K562 (cell line): ENCODE measurements at regions not wholly inside any gene's neighbourhood (a gene's known extent, or its start where the extent isn't known, plus 50 kb on each side); places are given as distances from the start of the nearest gene placed in this dataset.
"Not testable (repeated sequence)": the region's sequence is repeated elsewhere in the genome, so short reads cannot be mapped to it uniquely, and the experiment has no call there.

Experiments used
- ATAC-seq: fragments of 200-7000 bp; cut with Tn5 transposase; 3 replicates; pipeline ENCODE4 v1.9.1; 2020; ENCODE audit warnings: moderate library complexity
- BruUV-seq: library from RNA; stranded (reverse); fragments of 400-500 nt; replicated peaks from 2 replicates; lab custom pipeline; 2021; lab: Mats Ljungman, UMichigan
- CTCF ChIA-PET: fragments of 300-600 bp; formaldehyde crosslinking; extraction: SDS; loops from one replicate; lab custom pipeline; 2021; ENCODE audit warnings: low intra/inter-chr PET ratio; lab: Yijun Ruan, JAX
- POLR2A ChIA-PET: fragments of 300-600, 350-650 bp; sonication (Branson Sonifier 250); formaldehyde crosslinking; extraction: SDS; loops from one replicate; lab custom pipeline; 2021; ENCODE audit warnings: antibody characterized with exemption, inconsistent platforms; lab: Yijun Ruan, JAX
- DNase-seq, 4 experiments: peaks; one replicate each; pipeline versions ENCODE4 v3.0.0 to v3.0.0-alpha.2; 2011 to 2018; ENCODE audit warnings: low spot score in 3 of 4, mixed read lengths in 3 of 4; ENCODE audit errors: extremely low read depth in 1 of 4
- FAIRE-seq: peaks from 2 replicates; lab custom pipeline; 2011; peaks lifted over from hg19 to GRCh38; lab: Jason Lieb, UNC
- H2AFZ ChIP-seq: 2 replicates; pipeline ENCODE4 v1.6.0; 2011; ENCODE audit warnings: low read depth, low read length, control low read depth, inconsistent platforms
- H3K27ac ChIP-seq: fragments of 200-600 bp; 3 replicates; pipeline ENCODE4 v1.8.0; 2011; ENCODE audit warnings: low read depth, mild to moderate bottlenecking, control low read depth, inconsistent platforms, low read length, moderate library complexity, mixed read lengths; ENCODE audit errors: extremely low read depth
- H3K27me3 ChIP-seq, 2 experiments: fragments of 300-600 bp in 1 of 2; 2 replicates in 1 of 2; 3 replicates in 1 of 2; pipeline versions ENCODE4 v1.6.0 to v1.8.0; 2011; ENCODE audit warnings: inconsistent platforms in 2 of 2, low read length in 2 of 2, mild to moderate bottlenecking in 1 of 2, mixed read lengths in 1 of 2, moderate library complexity in 1 of 2; ENCODE audit not compliant: control insufficient read depth in 2 of 2, insufficient read depth in 2 of 2
- H3K36me3 ChIP-seq: fragments of 300-600 bp; 3 replicates; pipeline ENCODE4 v1.8.0; 2011; ENCODE audit warnings: mild to moderate bottlenecking, low read length, inconsistent platforms; ENCODE audit not compliant: control insufficient read depth, insufficient read depth
- H3K4me1 ChIP-seq, 2 experiments: fragments of 200-600 bp in 1 of 2; replicated peaks in 1 of 2; 2 replicates in 1 of 2; 3 replicates in 1 of 2; pipeline versions ENCODE4 v1.5.1 to v1.8.0; 2011; ENCODE audit warnings: inconsistent platforms in 2 of 2, low read length in 2 of 2, mild to moderate bottlenecking in 1 of 2, mixed read lengths in 1 of 2, moderate library complexity in 1 of 2; ENCODE audit not compliant: control insufficient read depth in 2 of 2, insufficient read depth in 2 of 2
- H3K4me2 ChIP-seq: 2 replicates; pipeline ENCODE4 v1.6.1; 2011; ENCODE audit warnings: low read length, control low read depth, inconsistent platforms, mixed read lengths; ENCODE audit not compliant: insufficient read depth
- H3K4me3 ChIP-seq: fragments of 200-600 bp; sonication (generic), shearing (Covaris generic); 2 replicates; pipeline ENCODE4 v1.5.1; 2016; ENCODE audit warnings: control low read depth, inconsistent platforms
- H3K79me2 ChIP-seq: fragments of 200-600 bp; 3 replicates; pipeline ENCODE4 v1.8.0; 2011; ENCODE audit warnings: low read length, inconsistent platforms; ENCODE audit not compliant: control insufficient read depth, insufficient read depth
- H3K9ac ChIP-seq, 2 experiments: 2 replicates each; pipeline versions ENCODE4 v1.6.0 to v1.6.1; 2011; ENCODE audit warnings: low read depth in 2 of 2, low read length in 2 of 2, control low read depth in 1 of 2, inconsistent platforms in 1 of 2, mild to moderate bottlenecking in 1 of 2, mixed read lengths in 1 of 2; ENCODE audit not compliant: insufficient read depth in 1 of 2
- H3K9me1 ChIP-seq: one replicate; pipeline ENCODE4 v1.6.0; 2011; ENCODE audit warnings: inconsistent platforms, mild to moderate bottlenecking, low read length, moderate library complexity; ENCODE audit not compliant: control insufficient read depth, insufficient read depth
- H3K9me3 ChIP-seq: replicated peaks from 2 replicates; pipeline ENCODE4 v1.5.1; 2011; ENCODE audit warnings: low read depth, low read length, inconsistent platforms; ENCODE audit not compliant: control insufficient read depth, insufficient read depth
- H4K20me1 ChIP-seq: replicated peaks from 2 replicates; pipeline ENCODE4 v1.6.1; 2011; ENCODE audit warnings: low read length, inconsistent platforms, mixed read lengths; ENCODE audit not compliant: control insufficient read depth, insufficient read depth
- C11orf30 ChIP-seq: fragments of 450-650 bp; IDR thresholded peaks from 2 replicates; pipeline ENCODE4 v1.6.1; 2016; ENCODE audit warnings: low read depth, mild to moderate bottlenecking
- ZNF609 ChIP-seq: sonication (generic); formaldehyde crosslinking; IDR thresholded peaks from 2 replicates; pipeline ENCODE4 v1.8.1; 2023; ENCODE audit warnings: missing genetic modification reagents, mild to moderate bottlenecking, borderline replicate concordance
- WGBS: fragments of 100-300 bp; shearing (Covaris generic); methylation state at CpG from one replicate; pipeline ENCODE4 v1.1.6; 2016; ENCODE audit warnings: low coverage, mixed read lengths; ENCODE audit not compliant: insufficient coverage; ENCODE audit errors: missing lambda C conversion rate; 5-methylcytosine and 5-hydroxymethylcytosine counted together
- in situ Hi-C: fragments of 300-500 bp; cut with MboI; formaldehyde crosslinking; loops from 4 replicates; pipeline ENCODE4 v1.15.0; 2018; ENCODE audit warnings: inconsistent platforms, mixed read lengths
- intact Hi-C: fragments of 100-400 bp; cut with micrococcal nuclease; formaldehyde crosslinking; loops from 2 replicates; pipeline ENCODE4 v1.14.2; 2022

GRCh38 chr2:153532140-153532539, 53.6 kb upstream of the RPRM start (continued):
- no peak for TF ChIP-seq ZNF609 (CRISPR knock-in tag)
- no peak for TF ChIP-seq C11orf30

- H3K9me3 ChIP-seq, H2AFZ ChIP-seq, H3K4me1 ChIP-seq, H3K4me3 ChIP-seq, H3K27ac ChIP-seq, POLR2A ChIA-PET, BruUV-seq, H3K9ac ChIP-seq, DNase-seq, FAIRE-seq, H3K4me2 ChIP-seq, H3K36me3 ChIP-seq, H3K79me2 ChIP-seq, ATAC-seq, H3K9me1 ChIP-seq, in situ Hi-C loops, H4K20me1 ChIP-seq, intact Hi-C loops, CTCF ChIA-PET, H3K27me3 ChIP-seq: not testable (repeated sequence)
- 0% methylated on average over 4 of the region's 4 CpGs for WGBS
These were observed 55.2 kb upstream of the RPRM start for GRCh38 chr2:153533803-153534202.

DNA sequence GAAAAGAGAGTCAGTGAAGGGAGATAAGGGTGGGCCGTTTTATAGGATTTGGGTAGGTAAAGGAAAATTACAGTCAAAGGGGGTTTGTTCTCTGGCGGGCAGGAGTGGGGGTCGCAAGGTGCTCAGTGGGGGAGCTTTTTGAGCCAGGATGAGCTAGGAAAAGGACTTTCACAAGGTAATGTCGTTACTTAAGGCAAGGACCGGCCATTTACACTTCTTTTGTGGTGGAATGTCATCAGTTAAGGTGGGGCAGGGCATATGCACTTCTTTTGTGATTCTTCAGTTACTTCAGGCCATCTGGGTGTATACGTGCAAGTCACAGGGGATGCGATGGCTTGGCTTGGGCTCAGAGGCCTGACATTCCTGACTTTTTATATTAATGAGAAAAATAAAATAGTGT, 56.0 kb upstream of the RPRM start:
- POLR2A ChIA-PET, intact Hi-C loops, H4K20me1 ChIP-seq, H3K9me1 ChIP-seq, H3K4me2 ChIP-seq, H3K27me3 ChIP-seq, H3K4me3 ChIP-seq, ATAC-seq, H2AFZ ChIP-seq, in situ Hi-C loops, H3K9ac ChIP-seq, H3K79me2 ChIP-seq, BruUV-seq, H3K4me1 ChIP-seq, H3K36me3 ChIP-seq, DNase-seq, CTCF ChIA-PET, H3K9me3 ChIP-seq, H3K27ac ChIP-seq, FAIRE-seq: not testable (repeated sequence)
- WGBS = 1% methylated on average over 7 of the region's 7 CpGs
